Renal cortex interstitium (tissue), 11 donors: ENCODE measurements at regions not wholly inside any gene's neighbourhood (a gene's known extent, or its start where the extent isn't known, plus 50 kb on each side); places are given as distances from the start of the nearest gene placed in this dataset.

ENCODE experiments used
- DNase-seq, 11 donors: peaks; one replicate each; pipeline ENCODE4 v3.0.0-alpha.2; 2013; ENCODE audit warnings: low read depth in 9 of 11, low spot score in 4 of 11; ENCODE audit errors: extremely low read depth in 1 of 11

- no peak for DNase-seq
Measured at GRCh38 chr12:20174528-20175175, 193.7 kb upstream of the PDE3A start.

GRCh38 chr12:20175704-20176388 lies 192.5 kb upstream of the PDE3A start:
- DNase-seq: no peak

DNA sequence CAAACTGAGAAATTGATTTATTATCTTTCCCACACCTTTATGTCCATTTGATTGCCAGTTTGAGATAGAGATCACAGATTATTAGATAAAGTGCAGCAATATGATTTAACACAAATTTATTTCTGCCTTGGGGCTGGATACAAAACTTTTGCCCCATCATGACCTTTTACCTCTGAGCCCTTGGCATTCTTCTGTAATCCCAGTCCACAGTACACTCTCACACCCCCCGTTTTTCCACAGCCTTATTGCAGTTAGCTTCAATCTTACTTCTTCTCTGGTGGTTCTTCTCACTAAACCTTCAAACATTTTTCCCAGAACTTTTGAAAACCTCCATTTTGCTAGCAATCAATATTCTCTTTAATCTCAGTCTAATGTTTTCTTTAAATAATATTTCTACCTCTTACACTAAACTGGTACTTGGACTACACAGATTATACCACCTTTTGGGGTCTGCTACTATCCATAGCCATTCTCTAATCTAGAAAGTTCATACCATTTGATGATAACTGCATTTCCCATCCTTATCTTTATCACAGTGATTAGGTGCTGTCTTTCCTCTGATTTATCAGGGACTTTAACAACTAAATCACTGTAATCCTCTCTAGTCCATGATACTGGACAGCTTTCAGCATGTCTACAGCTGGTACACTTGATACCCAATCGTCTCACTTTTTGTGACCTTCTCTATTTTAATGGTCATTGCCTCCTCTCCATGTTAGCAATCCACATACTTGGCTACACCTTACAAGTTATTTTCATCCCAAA lies 186.7 kb upstream of the PDE3A start:
- no peak for DNase-seq

- DNase-seq: no peak
Measured at GRCh38 chr12:20183563-20183962, 184.8 kb upstream of the PDE3A start.

GRCh38 chr12:20184514-20184913 lies 183.8 kb upstream of the PDE3A start:
- DNase-seq: no peak

DNA sequence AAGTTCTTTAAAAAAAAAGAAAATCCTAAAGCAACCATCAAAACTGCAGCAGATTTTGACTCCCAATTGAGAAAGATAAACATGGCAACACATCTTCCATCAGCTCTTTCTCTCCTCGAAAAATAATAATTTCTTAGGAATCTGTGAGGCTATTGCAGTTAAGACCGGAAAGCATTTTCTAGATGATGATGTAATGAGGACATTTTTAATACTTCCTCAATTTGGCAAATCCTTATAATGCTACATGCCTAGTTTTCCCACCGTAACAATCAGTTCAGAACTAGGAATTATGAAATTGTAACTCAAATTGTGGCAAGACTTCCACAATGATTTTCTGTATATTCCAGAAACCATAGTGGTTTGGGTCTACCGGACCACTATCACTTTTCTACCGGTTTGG lies 180.9 kb upstream of the PDE3A start:
- no peak for DNase-seq

GRCh38 chr12:20188930-20189653 lies 179.2 kb upstream of the PDE3A start:
- no peak for DNase-seq

DNA sequence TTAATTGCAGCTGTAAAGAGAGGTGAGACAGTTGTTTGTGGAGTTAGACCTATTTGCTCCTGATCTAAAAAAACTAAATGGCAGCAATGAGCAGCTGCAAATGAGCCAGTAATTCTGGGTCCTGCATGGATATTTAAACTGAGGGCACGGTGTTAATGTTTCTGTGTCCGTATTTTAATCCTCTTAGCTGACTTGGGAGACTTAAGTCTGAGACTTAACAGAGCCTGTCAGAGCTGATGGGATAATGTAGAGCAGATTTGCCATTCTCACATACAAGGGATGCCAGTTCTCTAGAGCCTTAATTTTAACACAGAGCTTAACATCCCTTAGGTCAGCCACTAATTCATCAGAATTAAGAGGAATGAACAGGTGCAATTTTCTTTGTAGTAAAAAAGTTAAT lies 178.6 kb upstream of the PDE3A start:
- DNase-seq: no peak

DNA sequence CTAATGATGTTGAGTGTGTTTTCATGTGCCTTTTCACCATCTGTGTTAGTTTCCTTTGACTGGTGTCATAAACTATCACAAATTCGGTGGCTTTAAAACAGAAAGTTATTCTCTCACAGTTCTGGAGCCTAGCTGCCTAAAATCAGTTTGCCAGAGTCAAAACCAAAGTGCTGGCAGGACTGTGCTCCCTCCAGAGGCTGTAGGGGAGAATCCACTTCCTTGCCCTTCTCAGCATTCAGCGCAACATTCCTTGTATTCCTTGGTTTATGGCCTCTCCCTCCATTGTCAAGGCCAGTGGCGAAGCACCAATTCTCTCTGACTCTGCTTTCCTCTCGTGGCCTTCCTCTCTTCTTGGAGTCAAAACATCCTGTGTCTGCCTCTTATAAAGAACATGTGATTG lies 174.2 kb upstream of the PDE3A start:
- no peak for DNase-seq

- no peak for DNase-seq
Measured at GRCh38 chr12:20196767-20197166, 171.6 kb upstream of the PDE3A start.

DNA sequence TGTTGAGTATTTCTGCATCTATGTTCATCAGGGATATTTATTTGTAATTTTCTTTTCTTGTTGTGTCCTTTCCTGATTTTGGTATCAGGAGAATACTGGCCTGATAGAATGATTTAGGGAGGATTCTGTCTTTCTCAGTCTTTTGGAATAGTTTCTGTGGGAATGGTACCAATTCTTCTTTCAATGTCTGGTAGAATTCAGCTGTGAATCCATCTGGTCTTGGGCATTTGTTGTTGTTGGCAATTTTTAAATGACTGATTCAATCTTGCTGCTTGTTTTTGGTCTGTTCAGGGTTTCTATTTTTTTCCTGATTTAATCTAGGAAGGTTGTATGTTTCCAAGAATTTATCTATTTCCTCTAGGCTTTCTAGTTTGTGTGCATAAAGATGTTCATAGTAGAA lies 170.9 kb upstream of the PDE3A start:
- no peak for DNase-seq

DNA sequence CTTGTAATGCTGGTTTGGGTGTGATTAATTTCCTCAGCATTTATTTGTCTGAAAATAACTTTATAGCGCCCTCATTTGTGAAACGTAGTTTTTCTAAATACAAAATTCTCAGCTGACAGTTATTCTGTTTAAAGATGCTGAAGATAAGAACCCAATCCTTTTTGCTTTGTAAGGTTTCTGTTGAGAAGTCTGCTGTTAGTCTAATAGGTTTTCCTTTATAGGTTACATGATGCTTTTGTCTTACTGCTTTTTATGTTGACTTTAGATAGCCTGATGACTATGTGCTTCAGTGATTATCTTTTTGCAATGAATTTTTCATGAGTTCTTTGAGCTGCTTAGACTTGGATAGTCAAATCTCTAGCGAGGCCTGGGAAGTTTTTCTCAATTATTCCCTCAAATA lies 168.6 kb upstream of the PDE3A start:
- DNase-seq: no peak

DNA sequence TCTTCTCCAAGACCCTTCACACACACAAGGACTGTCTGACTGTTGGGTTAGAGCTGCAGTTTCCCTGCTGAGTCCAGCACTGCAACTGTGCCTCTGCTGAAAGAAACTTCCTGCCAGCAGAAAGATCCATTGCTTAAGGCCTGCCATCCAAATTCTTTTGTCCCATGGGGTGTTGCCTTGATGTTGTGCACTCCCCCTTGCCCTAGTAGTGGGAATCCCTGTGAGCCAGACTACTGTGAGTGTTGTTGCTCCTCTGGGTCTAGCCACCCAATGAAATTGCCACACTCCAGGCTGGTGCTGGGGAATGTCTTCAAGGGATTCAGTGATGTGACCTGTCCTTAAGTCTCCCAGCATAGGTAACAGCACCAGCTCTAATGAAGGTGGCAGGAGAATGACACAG lies 166.6 kb upstream of the PDE3A start:
- DNase-seq: no peak

DNA sequence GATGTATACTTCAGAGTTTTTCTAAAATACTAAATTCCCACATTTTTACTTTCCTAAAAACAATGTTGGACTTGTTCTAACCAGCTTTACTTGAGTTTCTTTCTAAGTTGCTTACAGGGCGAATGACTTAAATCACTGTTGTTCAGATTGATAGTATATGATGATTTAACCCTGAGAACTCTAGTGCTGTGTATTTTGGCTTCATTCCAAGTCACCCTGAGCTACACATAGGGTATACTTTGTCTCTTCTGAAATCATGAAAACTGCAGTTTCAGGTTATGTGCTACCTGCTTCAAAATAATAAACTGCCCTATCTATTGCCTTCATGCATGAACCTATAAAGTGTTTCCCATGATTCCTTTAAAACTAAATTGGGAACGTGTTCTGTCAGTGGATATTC lies 162.5 kb upstream of the PDE3A start:
- no peak for DNase-seq

DNA sequence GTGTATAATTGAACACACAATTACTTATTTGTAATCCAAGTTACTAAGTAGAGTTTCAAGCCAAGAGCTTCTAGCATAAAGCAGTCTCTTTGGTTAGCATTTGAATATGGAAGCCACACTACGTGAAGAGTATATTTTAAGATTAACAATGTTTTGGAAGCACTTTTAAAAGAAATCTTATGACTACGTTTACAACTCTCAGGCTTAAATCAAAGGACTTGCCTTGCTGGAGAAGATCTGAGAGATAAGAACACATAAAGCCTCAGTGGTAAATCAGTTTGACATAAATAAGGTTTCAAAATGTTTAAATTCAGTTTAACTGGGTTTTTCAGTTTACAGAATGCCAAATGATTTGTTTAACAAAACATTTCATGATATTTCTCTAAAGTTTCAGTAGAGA lies 161.9 kb upstream of the PDE3A start:
- DNase-seq: no peak

DNA sequence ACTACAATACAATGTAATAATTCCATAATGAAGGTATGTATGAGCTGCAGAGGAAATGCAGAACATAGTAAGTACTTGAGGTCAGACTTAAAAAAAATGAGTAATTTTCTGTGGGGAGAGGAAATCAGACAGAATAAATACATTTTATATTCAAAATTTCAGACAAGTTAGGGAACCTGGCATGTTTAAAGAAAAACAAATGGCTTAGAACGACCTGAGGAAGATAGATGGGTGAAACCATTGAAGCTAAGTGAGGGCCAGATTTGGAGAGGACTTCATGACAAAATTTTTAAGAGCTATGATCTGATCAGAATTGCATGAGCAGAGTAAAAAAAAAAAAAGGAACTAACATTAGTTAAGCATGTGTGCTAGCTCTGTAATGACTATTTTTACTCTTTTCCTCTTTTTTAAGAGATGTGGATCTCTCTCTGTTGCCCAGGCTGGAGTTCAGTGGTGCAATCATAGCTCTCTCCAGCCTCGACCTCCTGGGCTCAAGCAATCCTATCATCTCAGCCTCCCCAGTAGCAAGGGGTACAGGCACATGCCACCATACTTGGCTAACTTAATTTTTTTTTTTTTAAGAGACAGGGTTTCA lies 157.6 kb upstream of the PDE3A start:
- no peak for DNase-seq

- no peak for DNase-seq
Measured at GRCh38 chr12:20211541-20211940, 156.8 kb upstream of the PDE3A start.

DNA sequence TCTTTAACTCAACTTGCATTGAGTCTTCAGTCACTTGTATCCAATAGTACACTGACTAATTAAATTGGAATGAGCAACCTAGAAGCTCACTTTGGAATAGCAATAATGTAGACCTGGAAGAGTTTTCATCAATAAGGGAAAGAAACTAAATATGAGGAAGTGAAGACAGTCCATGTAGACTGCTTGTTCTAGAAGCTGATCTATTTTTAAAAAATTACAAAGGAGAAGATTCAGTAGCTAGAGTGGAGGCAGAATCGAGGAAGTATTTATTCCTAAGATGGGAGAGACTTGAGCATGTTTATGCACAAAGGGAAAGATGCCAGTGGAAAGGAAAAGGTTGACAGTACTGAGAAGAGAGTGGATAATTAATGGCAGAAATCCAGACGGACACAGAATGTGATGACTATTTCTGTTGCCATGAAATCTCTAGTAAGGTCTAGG lies 156.3 kb upstream of the PDE3A start:
- DNase-seq: no peak
